Fibroblast of the aortic adventitia (primary cell): ENCODE measurements at regions not wholly inside any gene's neighbourhood (a gene's known extent, or its start where the extent isn't known, plus 50 kb on each side); places are given as distances from the start of the nearest gene placed in this dataset.

Source experiments
- DNase-seq: peaks from one replicate; pipeline ENCODE4 v3.0.0-alpha.2; 2010; ENCODE audit warnings: low read depth
- H3K4me3 ChIP-seq: 2 replicates; pipeline ENCODE4 v1.5.1; 2011; ENCODE audit warnings: low read depth, mild to moderate bottlenecking, control low read depth, low read length, moderate library complexity
- TF ChIP-seq, protein P1 (sequence below): IDR thresholded peaks from 2 replicates; pipeline ENCODE4 v1.5.1; 2011; ENCODE audit warnings: mild to moderate bottlenecking, low read length, control low read depth, inconsistent platforms; ENCODE audit not compliant: insufficient read depth

DNA sequence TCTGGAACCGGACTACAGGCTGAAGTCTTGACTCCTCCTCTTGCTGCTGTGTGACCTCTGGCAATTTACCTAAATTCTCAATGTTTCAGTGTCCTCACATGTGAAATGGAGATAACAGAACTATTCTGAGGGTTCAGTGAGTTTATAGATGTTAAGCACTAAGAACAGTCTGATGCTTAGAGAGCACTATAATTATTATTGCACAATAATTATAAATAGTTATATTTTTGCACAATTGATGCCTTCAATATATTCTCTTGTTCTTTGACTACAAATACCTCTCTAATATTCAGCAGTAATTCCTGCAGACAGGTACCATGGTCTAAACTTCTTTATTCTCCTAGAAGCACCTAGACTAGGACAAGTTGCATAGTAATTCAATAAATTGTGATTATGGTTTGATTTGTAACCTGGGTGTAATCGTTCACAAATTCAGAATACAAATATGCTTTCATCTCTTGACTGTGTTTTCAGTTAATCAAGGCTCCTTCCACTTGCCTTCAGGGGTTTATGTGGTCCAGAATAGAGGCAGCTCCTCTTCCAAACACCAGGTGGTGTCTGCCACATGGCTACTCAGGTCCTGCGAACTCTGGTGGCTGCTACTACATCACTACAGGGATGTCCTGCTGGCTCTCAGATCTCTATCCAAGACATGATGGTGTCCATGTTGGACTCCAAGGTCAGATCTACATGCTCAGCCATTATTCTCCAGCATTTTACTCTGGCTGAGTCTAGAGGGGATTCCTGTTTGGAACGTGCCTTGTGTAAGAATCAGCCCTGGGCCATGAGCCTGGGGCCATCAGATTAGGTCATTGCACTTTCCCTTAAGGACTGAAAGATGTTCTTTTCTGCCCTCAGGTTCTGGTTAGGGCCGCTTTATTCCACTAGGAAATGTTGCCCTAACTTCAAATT is 103.4 kb downstream of the QRFPR start:
- TF ChIP-seq, protein P1, sequence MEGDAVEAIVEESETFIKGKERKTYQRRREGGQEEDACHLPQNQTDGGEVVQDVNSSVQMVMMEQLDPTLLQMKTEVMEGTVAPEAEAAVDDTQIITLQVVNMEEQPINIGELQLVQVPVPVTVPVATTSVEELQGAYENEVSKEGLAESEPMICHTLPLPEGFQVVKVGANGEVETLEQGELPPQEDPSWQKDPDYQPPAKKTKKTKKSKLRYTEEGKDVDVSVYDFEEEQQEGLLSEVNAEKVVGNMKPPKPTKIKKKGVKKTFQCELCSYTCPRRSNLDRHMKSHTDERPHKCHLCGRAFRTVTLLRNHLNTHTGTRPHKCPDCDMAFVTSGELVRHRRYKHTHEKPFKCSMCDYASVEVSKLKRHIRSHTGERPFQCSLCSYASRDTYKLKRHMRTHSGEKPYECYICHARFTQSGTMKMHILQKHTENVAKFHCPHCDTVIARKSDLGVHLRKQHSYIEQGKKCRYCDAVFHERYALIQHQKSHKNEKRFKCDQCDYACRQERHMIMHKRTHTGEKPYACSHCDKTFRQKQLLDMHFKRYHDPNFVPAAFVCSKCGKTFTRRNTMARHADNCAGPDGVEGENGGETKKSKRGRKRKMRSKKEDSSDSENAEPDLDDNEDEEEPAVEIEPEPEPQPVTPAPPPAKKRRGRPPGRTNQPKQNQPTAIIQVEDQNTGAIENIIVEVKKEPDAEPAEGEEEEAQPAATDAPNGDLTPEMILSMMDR = no peak
- no peak for DNase-seq
- no peak overlapping the region for H3K4me3 ChIP-seq

- DNase-seq = no peak
- TF ChIP-seq, protein P1 = no peak
- H3K4me3 ChIP-seq = no peak overlapping the region
Measured at GRCh38 chr4:121273191-121273590, 107.6 kb downstream of the QRFPR start.

GRCh38 chr4:121272526-121272925 is 108.3 kb downstream of the QRFPR start:
- TF ChIP-seq, protein P1 = no peak
- peak; percentile 44 for DNase-seq
- no peak overlapping the region for H3K4me3 ChIP-seq

DNA sequence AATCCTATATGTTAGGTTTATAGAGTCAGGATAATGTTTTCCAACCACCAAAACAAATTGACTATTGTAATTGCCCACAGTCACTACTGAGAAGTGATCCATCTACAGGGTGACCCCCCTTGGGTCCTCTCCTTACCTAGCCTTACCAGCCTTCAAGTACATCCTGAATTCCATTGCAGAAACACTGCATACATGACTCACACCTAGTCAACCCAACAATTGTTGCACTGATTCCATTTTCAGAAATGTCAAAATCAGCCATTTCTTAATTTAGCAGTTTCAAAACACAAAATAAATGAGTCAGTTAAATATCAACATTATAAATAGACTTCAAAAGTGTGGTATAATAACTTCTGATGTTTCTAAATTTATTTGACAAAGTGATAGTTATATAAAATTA is 106.3 kb upstream of the TNIP3 start:
- no peak overlapping the region for H3K4me3 ChIP-seq
- no peak for DNase-seq
- TF ChIP-seq, protein P1 = no peak

- no peak for DNase-seq
- TF ChIP-seq, protein P1 = no peak
- H3K4me3 ChIP-seq = no peak overlapping the region
Measured at GRCh38 chr4:121269001-121269400, 104.9 kb upstream of the TNIP3 start.

DNA sequence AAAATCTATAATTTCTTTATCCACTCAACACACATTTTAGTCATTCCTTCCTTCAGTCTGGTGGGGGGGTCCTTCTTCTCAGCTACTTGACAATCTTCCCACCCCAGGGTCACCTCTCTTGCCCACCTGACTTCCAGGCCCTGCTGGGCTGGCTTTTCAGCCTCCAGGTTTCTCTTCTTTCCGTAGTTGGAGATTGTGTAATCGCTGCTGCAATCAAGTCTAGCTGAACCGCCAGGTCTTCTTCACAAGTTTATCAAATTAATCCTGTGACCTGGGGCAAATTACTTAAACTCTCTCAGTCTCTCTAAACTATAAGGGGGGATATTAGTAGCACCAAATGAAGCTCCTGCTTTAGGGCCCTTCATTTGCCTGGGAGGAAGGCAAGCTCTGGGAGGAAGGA is 102.9 kb upstream of the TNIP3 start:
- TF ChIP-seq, protein P1 = no peak
- H3K4me3 ChIP-seq = no peak overlapping the region
- DNase-seq = no peak
